ENCODE measurements at regions not wholly inside any gene's neighbourhood (a gene's known extent, or its start where the extent isn't known, plus 50 kb on each side); places are given as distances from the start of the nearest gene placed in this dataset.

GRCh38 chr1:106960412-106960811 is 96.1 kb upstream of the PRMT6 start:
- Histone ChIP-seq H3K27ac (ENCODE audit: low read length) (no peak overlapping the region), H3K4me1 (ENCODE audit: control insufficient read depth, insufficient read depth, low read length) (no peaks in the 10 kb centered on the region), H3K36me3 (ENCODE audit: control insufficient read depth in 2 of 2, insufficient read depth in 2 of 2, low read length in 2 of 2) (no peaks in the 10 kb centered on the region), H3K27me3 (ENCODE audit: control insufficient read depth in 1 of 2, insufficient read depth in 2 of 2, low read length in 2 of 2) (no peaks in the 10 kb centered on the region), H3K9me3 (ENCODE audit: control insufficient read depth in 2 of 2, low read length in 2 of 2) (no peaks in the 10 kb centered on the region), H3K9ac (ENCODE audit: low read length in 2 of 2) (no peak overlapping the region), H3K4me3 (ENCODE audit: low read length in 2 of 2) (no peak overlapping the region)

GRCh38 chr1:106961646-106962045 is 94.8 kb upstream of the PRMT6 start:
- no peak overlapping the region for H3K4me3 ChIP-seq (ENCODE audit: low read length in 2 of 2)
- no peaks in the 10 kb centered on the region for H3K27me3 ChIP-seq (ENCODE audit: control insufficient read depth in 1 of 2, insufficient read depth in 2 of 2, low read length in 2 of 2)
- H3K9me3 ChIP-seq (ENCODE audit: control insufficient read depth in 2 of 2, low read length in 2 of 2), result no peaks in the 10 kb centered on the region
- H3K4me1 ChIP-seq (ENCODE audit: control insufficient read depth, insufficient read depth, low read length), result no peaks in the 10 kb centered on the region
- no peak overlapping the region for H3K9ac ChIP-seq (ENCODE audit: low read length in 2 of 2)
- H3K27ac ChIP-seq (ENCODE audit: low read length), result no peak overlapping the region
- H3K36me3 ChIP-seq (ENCODE audit: control insufficient read depth in 2 of 2, insufficient read depth in 2 of 2, low read length in 2 of 2), result no peaks in the 10 kb centered on the region

GRCh38 chr1:106962591-106962990 is 93.9 kb upstream of the PRMT6 start:
- H3K9ac ChIP-seq (ENCODE audit: low read length in 2 of 2), result no peak overlapping the region
- H3K4me1 ChIP-seq (ENCODE audit: control insufficient read depth, insufficient read depth, low read length), result no peaks in the 10 kb centered on the region
- H3K4me3 ChIP-seq (ENCODE audit: low read length in 2 of 2), result no peak overlapping the region
- H3K36me3 ChIP-seq (ENCODE audit: control insufficient read depth in 2 of 2, insufficient read depth in 2 of 2, low read length in 2 of 2), result no peaks in the 10 kb centered on the region
- no peak overlapping the region for H3K27ac ChIP-seq (ENCODE audit: low read length)
- H3K27me3 ChIP-seq (ENCODE audit: control insufficient read depth in 1 of 2, insufficient read depth in 2 of 2, low read length in 2 of 2), result no peaks in the 10 kb centered on the region
- H3K9me3 ChIP-seq (ENCODE audit: control insufficient read depth in 2 of 2, low read length in 2 of 2), result no peaks in the 10 kb centered on the region

GRCh38 chr1:106964495-106964894 is 92.0 kb upstream of the PRMT6 start:
- Histone ChIP-seq H3K9ac (ENCODE audit: low read length in 2 of 2) (no peak overlapping the region), H3K4me3 (ENCODE audit: low read length in 2 of 2) (no peak overlapping the region), H3K27me3 (ENCODE audit: control insufficient read depth in 1 of 2, insufficient read depth in 2 of 2, low read length in 2 of 2) (no peaks in the 10 kb centered on the region), H3K36me3 (ENCODE audit: control insufficient read depth in 2 of 2, insufficient read depth in 2 of 2, low read length in 2 of 2) (no peaks in the 10 kb centered on the region), H3K27ac (ENCODE audit: low read length) (no peak overlapping the region), H3K4me1 (ENCODE audit: control insufficient read depth, insufficient read depth, low read length) (no peaks in the 10 kb centered on the region), H3K9me3 (ENCODE audit: control insufficient read depth in 2 of 2, low read length in 2 of 2) (no peaks in the 10 kb centered on the region)

- no peaks in the 10 kb centered on the region for H3K9me3 ChIP-seq (ENCODE audit: control insufficient read depth in 2 of 2, low read length in 2 of 2)
- H3K4me1 ChIP-seq (ENCODE audit: control insufficient read depth, insufficient read depth, low read length), result no peaks in the 10 kb centered on the region
- no peak overlapping the region for H3K9ac ChIP-seq (ENCODE audit: low read length in 2 of 2)
- H3K36me3 ChIP-seq (ENCODE audit: control insufficient read depth in 2 of 2, insufficient read depth in 2 of 2, low read length in 2 of 2), result no peaks in the 10 kb centered on the region
- no peak overlapping the region for H3K4me3 ChIP-seq (ENCODE audit: low read length in 2 of 2)
- H3K27ac ChIP-seq (ENCODE audit: low read length), result no peak overlapping the region
- no peaks in the 10 kb centered on the region for H3K27me3 ChIP-seq (ENCODE audit: control insufficient read depth in 1 of 2, insufficient read depth in 2 of 2, low read length in 2 of 2)
These were observed 87.8 kb upstream of the PRMT6 start for GRCh38 chr1:106968644-106969043.

- H3K27ac ChIP-seq (ENCODE audit: low read length), result no peak overlapping the region
- H3K36me3 ChIP-seq (ENCODE audit: control insufficient read depth in 2 of 2, insufficient read depth in 2 of 2, low read length in 2 of 2), result no peaks in the 10 kb centered on the region
- H3K4me3 ChIP-seq (ENCODE audit: low read length in 2 of 2), result no peak overlapping the region
- no peaks in the 10 kb centered on the region for H3K4me1 ChIP-seq (ENCODE audit: control insufficient read depth, insufficient read depth, low read length)
- H3K27me3 ChIP-seq (ENCODE audit: control insufficient read depth in 1 of 2, insufficient read depth in 2 of 2, low read length in 2 of 2), result no peaks in the 10 kb centered on the region
- no peak overlapping the region for H3K9ac ChIP-seq (ENCODE audit: low read length in 2 of 2)
- no peaks in the 10 kb centered on the region for H3K9me3 ChIP-seq (ENCODE audit: control insufficient read depth in 2 of 2, low read length in 2 of 2)
These were observed 86.7 kb upstream of the PRMT6 start for GRCh38 chr1:106969731-106970130.

GRCh38 chr1:106972074-106972473 is 84.4 kb upstream of the PRMT6 start:
- no peak overlapping the region for H3K9ac ChIP-seq (ENCODE audit: low read length in 2 of 2)
- H3K4me1 ChIP-seq (ENCODE audit: control insufficient read depth, insufficient read depth, low read length), result no peaks in the 10 kb centered on the region
- no peaks in the 10 kb centered on the region for H3K9me3 ChIP-seq (ENCODE audit: control insufficient read depth in 2 of 2, low read length in 2 of 2)
- no peak overlapping the region for H3K4me3 ChIP-seq (ENCODE audit: low read length in 2 of 2)
- H3K27ac ChIP-seq (ENCODE audit: low read length), result no peak overlapping the region
- H3K27me3 ChIP-seq (ENCODE audit: control insufficient read depth in 1 of 2, insufficient read depth in 2 of 2, low read length in 2 of 2), result no peaks in the 10 kb centered on the region
- no peaks in the 10 kb centered on the region for H3K36me3 ChIP-seq (ENCODE audit: control insufficient read depth in 2 of 2, insufficient read depth in 2 of 2, low read length in 2 of 2)

- Histone ChIP-seq H3K9me3 (ENCODE audit: control insufficient read depth in 2 of 2, low read length in 2 of 2) (no peaks in the 10 kb centered on the region), H3K4me3 (ENCODE audit: low read length in 2 of 2) (no peak overlapping the region), H3K4me1 (ENCODE audit: control insufficient read depth, insufficient read depth, low read length) (no peaks in the 10 kb centered on the region), H3K36me3 (ENCODE audit: control insufficient read depth in 2 of 2, insufficient read depth in 2 of 2, low read length in 2 of 2) (no peaks in the 10 kb centered on the region), H3K27me3 (ENCODE audit: control insufficient read depth in 1 of 2, insufficient read depth in 2 of 2, low read length in 2 of 2) (no peaks in the 10 kb centered on the region), H3K9ac (ENCODE audit: low read length in 2 of 2) (no peak overlapping the region), H3K27ac (ENCODE audit: low read length) (no peak overlapping the region)
These were observed 80.5 kb upstream of the PRMT6 start for GRCh38 chr1:106975944-106976343.

GRCh38 chr1:106978477-106979322 is 77.8 kb upstream of the PRMT6 start:
- no peak overlapping the region for H3K9ac ChIP-seq (ENCODE audit: low read length in 2 of 2)
- H3K36me3 ChIP-seq (ENCODE audit: control insufficient read depth in 2 of 2, insufficient read depth in 2 of 2, low read length in 2 of 2), result no peaks in the 10 kb centered on the region
- H3K4me1 ChIP-seq (ENCODE audit: control insufficient read depth, insufficient read depth, low read length), result no peaks in the 10 kb centered on the region
- H3K27me3 ChIP-seq (ENCODE audit: control insufficient read depth in 1 of 2, insufficient read depth in 2 of 2, low read length in 2 of 2), result no peaks in the 10 kb centered on the region
- no peak overlapping the region for H3K4me3 ChIP-seq (ENCODE audit: low read length in 2 of 2)
- no peaks in the 10 kb centered on the region for H3K9me3 ChIP-seq (ENCODE audit: control insufficient read depth in 2 of 2, low read length in 2 of 2)
- no peak overlapping the region for H3K27ac ChIP-seq (ENCODE audit: low read length)

GRCh38 chr1:106979371-106979770 is 77.1 kb upstream of the PRMT6 start:
- no peaks in the 10 kb centered on the region for H3K36me3 ChIP-seq (ENCODE audit: control insufficient read depth in 2 of 2, insufficient read depth in 2 of 2, low read length in 2 of 2)
- no peak overlapping the region for H3K9ac ChIP-seq (ENCODE audit: low read length in 2 of 2)
- no peak overlapping the region for H3K4me3 ChIP-seq (ENCODE audit: low read length in 2 of 2)
- no peak overlapping the region for H3K27ac ChIP-seq (ENCODE audit: low read length)
- no peaks in the 10 kb centered on the region for H3K9me3 ChIP-seq (ENCODE audit: control insufficient read depth in 2 of 2, low read length in 2 of 2)
- no peaks in the 10 kb centered on the region for H3K27me3 ChIP-seq (ENCODE audit: control insufficient read depth in 1 of 2, insufficient read depth in 2 of 2, low read length in 2 of 2)
- no peaks in the 10 kb centered on the region for H3K4me1 ChIP-seq (ENCODE audit: control insufficient read depth, insufficient read depth, low read length)

GRCh38 chr1:106980121-106980520 is 76.4 kb upstream of the PRMT6 start:
- H3K27me3 ChIP-seq (ENCODE audit: control insufficient read depth in 1 of 2, insufficient read depth in 2 of 2, low read length in 2 of 2), result no peaks in the 10 kb centered on the region
- no peak overlapping the region for H3K27ac ChIP-seq (ENCODE audit: low read length)
- H3K9ac ChIP-seq (ENCODE audit: low read length in 2 of 2), result no peak overlapping the region
- H3K36me3 ChIP-seq (ENCODE audit: control insufficient read depth in 2 of 2, insufficient read depth in 2 of 2, low read length in 2 of 2), result no peaks in the 10 kb centered on the region
- H3K9me3 ChIP-seq (ENCODE audit: control insufficient read depth in 2 of 2, low read length in 2 of 2), result no peaks in the 10 kb centered on the region
- no peaks in the 10 kb centered on the region for H3K4me1 ChIP-seq (ENCODE audit: control insufficient read depth, insufficient read depth, low read length)
- H3K4me3 ChIP-seq (ENCODE audit: low read length in 2 of 2), result no peak overlapping the region

Measured in stomach smooth muscle (tissue), 2 donors.